HG03175 (cell line): ENCODE measurements at regions not wholly inside any gene's neighbourhood (a gene's known extent, or its start where the extent isn't known, plus 50 kb on each side); places are given as distances from the start of the nearest gene placed in this dataset.
"Not testable (repeated sequence)": the region's sequence is repeated elsewhere in the genome, so short reads cannot be mapped to it uniquely, and the experiment has no call there.

Source experiments
- ATAC-seq: cut with Tn5 transposase; IDR thresholded peaks from one replicate; pipeline ENCODE4 v1.9.1; 2021; ENCODE audit warnings: mild to moderate bottlenecking, moderate library complexity; ENCODE audit not compliant: unreplicated experiment

DNA sequence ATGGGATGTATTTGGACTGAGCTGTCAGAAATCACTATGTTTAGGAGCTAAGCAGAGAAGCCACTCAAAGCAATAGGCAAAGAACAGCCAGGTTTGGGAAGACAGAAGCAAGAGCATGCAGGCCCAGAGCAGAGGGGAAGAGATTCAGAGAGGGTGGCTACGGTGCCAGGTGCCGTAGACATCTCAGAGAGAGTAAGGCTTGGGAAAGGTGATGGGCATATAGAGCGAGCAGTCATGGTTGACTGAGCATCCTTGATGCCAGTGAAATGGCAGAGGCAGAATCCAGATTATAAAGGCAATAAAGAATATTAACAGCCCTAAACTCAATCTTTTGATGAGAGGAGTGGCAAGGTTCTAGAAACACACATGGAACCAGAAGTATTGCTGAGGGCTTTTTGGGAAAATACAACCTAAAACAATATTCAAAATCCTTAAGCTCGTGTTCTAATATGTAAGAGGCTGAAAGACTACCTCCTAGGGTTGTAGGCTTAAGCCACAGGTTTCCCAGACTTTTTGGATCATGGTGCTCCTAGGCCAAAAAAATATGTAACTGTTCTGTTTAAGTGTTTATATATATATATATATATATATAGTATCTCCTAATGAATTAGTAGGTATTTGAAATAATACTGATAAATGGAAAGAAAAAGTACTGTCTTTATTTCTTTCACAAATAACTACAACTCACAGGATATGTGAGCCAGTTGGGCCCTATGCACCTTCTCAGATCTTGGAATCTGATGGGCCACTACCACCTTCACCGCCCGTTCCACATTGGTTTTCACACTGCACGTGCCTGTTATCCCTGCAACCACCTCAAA is 113.3 kb downstream of the MYCN start:
- ATAC-seq, result no peak

DNA sequence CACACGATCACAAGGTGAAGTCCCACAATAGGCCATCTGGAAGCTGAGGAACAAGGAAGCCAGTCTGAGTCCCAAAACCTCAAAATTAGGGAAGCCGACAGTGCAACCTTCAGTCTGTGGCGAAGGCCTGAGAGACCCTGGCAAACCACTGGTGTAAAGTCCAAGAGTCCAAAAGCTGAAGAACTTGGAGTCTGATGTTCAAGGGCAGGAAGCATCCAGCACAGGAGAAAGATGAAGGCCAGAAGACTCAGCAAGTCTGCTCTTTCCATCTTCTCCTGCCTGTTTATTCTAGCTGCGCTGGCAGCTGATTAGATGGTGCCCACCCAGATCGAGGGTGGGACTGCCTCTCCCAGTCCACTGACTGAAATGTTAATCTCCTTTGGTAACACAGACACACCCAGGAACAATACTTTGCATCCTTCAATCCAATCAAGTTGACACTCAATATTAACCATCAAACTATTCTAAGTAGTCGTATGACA is 112.3 kb downstream of the MYCN start:
- not testable (repeated sequence) for ATAC-seq

DNA sequence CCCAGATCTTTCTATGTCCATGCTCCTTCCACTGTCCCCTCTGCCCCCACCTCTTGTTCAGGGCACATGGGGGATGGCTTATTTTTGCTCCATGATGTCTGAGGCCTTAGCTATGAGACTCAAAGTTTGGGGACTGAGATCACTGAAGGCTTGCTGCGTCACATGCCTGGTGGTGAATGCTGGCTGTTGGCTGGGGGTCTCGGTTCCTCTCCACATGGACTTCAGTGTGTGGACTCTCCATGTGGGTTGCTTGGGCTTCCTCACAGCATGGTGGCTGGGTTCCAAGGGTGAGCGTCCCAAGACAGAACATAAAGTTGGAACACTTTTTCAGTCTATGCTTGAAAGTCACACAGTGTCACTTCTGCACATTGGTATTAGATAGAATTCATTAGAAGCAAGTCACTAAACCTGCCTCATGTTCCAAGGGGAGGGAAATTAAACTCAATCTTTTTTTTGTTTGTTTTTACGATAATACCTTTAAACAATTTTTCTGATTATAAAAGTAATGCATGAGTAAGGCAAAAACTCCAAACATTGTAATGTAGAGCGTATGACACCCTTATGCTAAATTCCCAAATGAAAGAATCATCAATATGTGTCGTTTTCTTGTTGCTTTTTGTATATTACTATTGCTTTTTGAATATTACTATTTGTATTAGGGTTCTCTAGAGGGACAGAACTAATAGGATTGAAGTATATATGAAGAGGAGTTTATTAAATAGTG is 111.7 kb downstream of the MYCN start:
- ATAC-seq, result no peak

DNA sequence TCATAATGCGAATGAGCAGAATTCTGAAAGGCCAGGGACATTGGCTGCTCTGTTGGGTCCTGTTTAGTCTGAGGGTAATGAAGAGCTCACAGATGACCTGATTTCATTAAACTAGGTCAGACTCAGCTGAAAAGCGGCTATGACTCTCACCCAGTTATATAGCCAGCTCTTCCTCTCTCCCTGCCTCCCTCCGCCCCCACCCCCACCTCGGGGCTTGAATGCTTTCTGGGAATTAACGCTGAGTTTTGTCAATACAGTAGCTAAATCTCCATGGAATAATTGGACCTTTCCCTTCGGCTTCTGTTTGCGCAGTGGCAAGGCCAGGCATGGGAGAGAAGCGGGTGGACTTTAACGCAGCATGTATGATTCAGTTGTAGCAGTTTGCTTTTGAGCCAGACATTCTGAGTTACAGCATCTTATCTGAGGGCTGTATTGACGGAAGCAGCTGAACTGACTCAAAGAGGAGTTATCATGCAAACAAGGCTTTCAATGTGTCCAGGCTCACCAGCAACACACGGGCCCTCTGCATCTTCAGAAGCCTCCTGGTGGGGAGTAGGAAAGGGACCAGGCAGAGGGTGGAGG is 110.6 kb downstream of the MYCN start:
- ATAC-seq, result no peak

DNA sequence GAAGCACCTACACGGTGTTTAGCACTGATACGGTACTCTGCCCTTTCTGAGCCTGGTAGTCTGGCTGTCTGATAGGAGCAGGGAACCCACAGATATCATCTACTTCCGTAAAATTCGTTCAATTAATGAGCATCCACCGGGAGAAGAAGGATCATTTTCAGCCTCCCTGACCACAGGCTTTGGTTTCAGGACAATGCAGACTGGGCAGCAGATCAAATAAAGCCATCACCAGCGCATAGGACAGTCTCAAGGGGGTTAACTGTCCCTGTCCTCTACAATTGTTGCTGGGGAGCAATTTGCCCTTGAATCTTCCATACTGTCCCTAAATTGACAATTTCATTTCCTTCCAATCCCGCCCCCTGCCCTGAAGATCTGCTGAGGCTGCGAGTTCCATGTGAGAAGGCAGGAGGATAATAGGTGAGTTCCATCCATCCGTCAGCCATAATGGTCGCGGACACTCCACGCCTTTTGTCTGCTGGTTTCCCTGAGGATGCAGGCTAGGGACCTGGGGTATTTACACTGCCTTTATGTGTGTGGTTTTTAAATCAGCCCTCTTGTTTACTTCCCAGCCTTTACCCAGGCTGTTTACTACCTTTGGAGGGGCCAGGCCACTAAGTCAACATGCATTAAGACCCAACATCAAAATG is 110.0 kb downstream of the MYCN start:
- no peak for ATAC-seq

DNA sequence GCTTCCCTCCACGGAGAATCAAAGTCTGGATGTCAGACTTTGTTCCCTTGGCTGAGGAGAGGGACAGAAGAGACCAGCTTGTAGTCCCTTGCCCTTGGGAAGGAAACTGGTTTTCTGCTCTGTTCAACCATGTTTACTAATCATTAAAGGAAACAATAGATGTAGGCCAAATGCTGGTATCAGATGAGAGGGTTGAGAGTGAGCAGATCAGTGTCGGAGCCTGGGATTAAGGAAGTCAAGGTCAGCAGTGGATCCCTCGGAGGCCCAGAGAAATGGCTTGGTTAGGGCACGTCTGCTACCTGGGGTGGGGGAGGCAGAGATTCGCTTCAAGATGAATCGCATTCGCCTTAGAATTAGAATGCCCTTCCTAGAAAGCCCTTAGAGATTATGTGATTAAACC is 109.1 kb downstream of the MYCN start:
- ATAC-seq, result no peak

DNA sequence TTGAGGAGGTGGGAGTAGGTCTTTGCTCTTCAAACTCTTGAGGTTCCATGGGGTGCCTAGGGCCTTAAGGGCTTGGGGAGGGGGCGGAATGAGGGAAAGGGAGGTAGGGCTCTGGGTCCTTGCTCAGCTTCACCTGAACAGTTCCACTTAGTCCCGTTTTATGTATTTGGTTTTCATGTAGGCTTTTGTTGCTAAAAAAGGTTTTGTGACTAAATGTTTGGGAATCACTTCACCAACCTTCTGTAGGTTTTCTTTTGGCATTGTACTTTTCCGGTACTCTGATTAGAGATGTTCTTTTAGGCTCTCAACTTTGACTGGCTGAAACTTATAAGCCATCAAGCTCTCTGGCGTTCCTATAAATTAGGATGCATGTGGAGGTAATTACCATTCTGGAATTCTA is 108.1 kb downstream of the MYCN start:
- ATAC-seq, result no peak

DNA sequence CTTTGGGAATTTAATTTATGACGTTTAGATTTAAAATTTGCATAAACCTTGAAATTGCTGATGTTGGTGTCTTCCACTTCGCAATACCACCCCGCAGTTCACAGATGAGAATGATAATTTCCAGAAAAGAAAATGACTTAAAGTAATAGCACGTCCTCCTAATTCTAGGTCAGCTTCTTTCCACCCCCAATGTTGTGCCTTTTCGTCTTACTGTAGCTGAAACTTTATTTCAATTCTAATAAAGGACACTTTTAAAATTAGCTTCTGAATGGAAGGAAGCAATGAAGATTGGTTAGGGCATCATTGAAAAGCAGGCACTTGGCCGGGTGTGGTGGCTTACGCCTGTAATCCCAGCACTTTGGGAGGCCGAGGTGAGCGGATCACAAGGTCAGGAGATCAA is 107.4 kb downstream of the MYCN start:
- no peak for ATAC-seq

DNA sequence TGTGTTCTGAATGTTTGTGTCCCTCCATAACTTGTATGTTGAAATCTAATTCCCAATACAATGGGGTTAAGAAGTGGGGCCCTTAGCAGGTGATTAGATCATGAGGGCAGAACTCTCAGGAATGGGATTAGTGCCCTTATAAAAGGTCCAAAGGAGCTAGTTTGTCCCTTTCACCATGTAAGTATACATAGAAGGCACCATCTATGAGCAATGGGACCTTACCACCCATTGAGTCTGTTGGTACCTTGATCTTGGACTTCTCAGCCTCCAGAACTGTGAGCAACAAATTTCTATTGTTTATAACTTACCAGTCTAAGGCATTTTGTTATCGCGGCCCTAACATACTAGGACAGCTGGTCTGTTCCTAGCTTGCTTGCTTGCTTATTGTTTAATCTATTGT is 106.3 kb downstream of the MYCN start:
- no peak for ATAC-seq

DNA sequence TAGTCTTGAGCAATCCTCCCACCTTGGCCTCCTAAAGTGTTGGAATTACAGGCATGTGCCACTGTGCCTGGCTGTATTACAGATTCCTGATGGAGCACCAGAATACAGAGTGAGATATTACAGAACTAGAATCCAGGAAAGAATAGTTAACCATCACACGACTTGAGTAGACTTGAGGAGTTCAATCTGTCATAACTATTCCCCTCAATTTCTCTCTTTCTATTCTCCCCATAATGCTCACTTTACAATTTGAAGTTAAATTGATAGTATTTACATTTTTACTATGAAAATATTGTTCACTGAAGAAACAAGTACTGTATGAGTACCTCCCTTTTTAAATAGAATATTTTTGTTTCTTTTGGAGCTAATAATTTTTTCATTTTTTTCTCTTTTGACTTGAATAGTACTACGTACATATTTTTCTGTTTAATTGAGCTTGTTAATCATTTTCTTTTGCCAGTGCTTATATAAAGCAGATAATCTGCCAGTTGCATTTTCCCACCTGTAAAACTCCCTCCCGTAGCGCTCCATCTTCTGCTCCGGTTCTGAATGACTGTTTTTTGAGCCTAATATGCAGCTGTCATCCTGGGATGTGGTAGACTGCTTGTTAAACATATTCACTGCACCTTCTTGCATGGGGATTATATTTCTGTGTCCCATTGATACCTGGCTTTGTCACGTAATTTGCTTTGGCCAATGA is 105.5 kb downstream of the MYCN start:
- no peak for ATAC-seq

DNA sequence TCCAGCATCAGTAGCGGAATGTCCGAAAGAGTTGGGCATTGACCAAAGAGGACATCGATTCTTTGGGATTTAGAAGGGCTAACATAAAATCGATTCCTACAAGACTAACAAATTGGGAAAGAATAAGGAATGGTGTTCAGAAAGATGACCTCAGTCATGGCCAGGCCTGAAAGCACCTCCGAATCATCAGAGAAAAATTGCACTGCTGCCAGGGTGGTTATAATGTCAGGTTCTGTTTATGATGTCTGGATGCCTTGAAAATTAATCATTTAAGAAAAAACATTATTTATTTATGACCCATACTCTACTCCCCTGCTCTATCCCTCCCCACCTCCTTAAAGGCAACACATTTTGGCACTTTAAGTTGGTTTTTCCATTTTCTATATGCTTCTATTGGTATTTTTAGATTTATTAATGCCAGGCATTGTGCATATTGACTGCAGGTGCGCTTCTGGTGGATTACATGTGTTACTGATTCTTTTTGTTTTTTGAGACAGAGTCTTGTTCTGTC is 104.7 kb downstream of the MYCN start:
- no peak for ATAC-seq

DNA sequence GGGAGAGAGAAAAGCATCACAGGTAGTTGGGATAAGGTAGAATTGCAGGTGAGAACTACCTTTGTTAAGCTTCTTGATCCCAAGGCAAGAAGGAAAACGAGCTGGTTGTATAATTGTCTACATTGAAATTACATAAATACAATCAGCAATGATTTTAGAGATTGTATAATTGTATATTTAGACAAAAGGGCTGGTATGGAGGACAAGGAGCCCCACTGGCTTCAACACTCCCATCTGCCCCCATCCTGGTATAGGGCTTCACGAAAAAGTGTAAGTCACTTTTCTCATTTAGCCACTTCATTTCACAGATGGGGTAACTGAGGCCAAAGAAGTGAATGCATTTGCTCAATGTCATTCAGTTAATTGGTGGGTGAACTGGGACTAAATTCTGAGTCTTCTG is 103.3 kb downstream of the MYCN start:
- ATAC-seq, result no peak

DNA sequence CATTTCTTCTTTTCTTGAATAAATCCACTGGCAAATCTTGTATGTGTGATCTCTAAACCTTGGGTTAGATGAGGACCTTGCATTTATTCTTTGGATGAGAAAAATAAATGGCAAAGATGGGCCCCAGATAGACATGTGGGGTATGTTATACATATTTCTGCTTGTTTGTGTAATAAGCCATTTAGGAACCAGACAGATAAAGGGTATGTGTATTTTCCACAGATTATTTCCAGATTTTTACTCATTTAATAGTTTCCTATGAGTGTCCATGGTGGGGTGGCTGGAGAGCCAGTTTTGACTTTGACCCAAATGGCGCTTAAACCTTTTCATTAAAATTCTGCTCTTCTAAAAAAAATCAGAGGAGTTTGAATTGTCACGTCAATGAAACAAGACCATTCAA is 102.8 kb downstream of the MYCN start:
- no peak for ATAC-seq

DNA sequence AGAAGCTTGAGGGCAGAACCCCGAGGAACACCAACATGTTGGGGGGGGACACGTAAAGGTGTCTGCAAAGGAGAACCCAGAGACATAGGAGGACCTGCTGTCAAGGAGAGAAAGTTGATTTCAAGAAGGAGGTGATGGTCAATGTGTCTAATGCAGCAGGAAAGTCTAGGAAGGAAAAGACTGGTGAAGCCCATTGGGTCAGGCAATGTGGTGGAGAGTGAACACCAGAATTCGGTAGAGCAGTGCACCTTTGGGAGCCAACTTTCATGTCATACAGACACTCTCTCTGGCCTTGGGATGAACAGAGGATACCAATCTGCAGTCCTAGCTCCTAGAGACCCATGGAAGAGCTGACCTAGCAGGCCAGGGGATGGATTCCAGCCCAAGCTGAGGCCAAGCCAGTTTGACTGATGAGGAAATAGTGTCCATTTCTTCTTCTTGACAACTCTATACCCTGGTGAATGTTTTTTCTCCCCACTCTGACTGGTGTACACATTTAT is 101.9 kb downstream of the MYCN start:
- no peak for ATAC-seq

DNA sequence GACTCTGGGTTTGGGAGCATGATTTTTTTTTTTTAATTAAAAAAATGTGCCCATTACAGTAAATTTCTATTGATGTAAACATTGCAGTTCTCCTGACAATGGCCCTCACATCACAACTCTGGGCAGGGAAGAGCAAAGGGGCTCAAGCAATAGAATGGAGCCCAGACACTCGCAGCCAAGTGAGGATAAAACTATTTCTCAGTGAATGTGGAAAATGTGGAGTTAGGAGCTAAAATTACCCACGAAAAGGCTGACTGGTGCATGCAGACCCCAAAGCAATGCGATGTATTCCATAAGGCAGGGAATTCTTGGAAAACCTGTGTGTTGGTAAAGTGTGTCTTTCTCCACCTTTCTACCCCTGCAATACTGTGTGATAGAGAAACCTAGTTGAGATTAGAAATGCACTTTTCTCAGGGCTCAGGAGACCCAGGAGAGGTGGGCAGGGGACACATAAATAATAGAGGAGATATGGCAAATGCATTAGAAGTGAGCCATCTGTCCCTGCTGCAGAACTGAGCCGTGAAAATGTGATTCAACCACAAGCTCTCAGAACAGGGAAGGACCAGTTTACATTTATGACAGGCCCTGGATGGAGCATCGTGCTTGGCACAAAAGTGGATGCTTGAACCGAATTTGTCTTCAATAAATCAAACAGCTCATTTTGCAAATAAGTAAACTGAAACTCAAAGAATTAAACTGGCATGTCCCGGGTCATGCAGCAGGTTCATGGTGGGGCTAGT is 100.1 kb downstream of the MYCN start:
- no peak for ATAC-seq

DNA sequence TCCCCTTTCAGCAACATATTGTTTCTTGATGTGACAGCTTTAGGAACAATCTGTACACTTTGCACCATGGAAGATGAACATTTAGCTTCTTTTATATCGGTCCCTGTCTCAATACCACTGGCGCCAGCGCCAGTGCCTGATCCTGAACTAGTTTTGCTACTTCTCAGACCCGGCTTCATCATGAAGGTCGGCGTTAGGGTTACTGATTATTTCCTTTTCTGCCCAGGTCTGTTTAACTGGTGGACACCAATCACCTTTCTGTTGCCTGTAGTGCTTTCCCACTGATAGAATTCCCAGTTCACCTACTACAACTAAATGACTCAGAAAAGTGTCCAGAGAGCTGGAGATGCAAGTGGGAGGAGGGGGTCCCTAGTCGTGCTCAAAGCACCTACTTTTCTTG is 99.5 kb downstream of the MYCN start:
- no peak for ATAC-seq

DNA sequence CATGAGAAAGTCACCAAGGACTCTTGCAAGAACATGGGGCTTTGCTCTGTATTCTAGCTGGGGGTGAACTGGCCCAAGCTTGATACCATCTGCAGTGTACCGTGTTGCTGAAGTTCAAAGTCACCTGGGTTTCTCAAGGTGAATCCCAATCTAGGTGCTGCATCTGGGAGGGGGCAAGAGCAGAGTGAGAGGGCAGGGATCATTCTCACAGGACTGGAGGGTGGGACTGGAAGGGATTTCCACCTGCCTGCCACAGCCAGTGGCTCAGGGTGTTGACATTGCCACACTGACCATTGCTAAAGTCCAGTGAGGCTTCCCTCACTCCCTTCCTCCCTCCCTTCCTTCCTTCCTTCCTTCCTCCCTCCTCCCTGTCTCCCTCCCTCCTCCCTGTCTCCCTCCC is 98.7 kb downstream of the MYCN start:
- ATAC-seq, result no peak

DNA sequence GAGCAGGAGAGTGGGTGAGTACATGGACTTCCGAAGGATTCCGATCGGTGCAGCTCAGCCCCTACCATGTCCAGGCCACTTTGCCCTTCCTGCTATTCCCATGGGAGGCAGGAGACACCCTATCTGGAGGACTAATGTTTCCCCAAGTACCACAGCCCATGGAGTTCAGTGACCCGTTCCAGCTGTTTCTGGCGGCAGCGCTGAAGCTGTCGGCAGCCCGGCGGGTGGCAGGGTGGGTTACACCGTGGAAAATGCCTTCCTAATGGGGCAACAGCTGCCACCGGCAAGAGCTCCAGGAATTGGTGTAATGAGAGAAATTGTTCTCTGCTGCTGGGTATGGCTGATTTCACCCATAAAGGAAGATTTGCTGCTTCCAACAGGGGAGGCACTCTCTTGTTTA is 98.3 kb downstream of the MYCN start:
- ATAC-seq, result no peak

DNA sequence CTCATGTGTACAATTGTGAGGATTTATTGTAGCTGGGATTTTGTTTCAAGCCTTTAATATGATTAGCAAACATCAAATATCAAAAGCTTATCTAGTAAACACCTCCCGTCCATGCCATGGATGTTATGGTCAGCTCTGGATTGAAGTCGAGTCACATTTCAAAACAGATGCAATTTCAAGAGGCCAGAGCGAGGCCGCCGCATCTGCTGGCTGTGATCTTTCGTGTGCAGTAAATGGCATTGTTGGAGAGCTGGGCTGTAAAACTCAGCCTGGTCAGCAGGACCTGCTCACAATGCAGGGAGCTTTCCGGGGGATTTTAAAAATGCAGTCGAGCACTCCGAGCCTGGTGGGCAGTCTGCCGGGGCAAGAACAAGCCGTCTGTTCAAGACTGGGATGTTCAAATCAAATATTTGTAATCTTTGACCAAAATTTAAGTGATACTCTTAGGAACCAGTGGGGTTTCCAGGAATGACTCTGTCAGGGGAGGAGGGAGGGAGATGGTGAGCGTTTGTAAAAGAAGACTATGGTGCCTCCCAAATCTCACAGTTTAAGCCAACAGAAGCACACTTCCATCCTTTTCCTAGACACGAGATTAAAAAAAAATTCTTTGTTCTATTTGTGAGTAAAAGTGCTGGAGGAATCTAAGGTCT is 97.6 kb downstream of the MYCN start:
- no peak for ATAC-seq
